ENCODE measurements at regions not wholly inside any gene's neighbourhood (a gene's known extent, or its start where the extent isn't known, plus 50 kb on each side); places are given as distances from the start of the nearest gene placed in this dataset.

DNA sequence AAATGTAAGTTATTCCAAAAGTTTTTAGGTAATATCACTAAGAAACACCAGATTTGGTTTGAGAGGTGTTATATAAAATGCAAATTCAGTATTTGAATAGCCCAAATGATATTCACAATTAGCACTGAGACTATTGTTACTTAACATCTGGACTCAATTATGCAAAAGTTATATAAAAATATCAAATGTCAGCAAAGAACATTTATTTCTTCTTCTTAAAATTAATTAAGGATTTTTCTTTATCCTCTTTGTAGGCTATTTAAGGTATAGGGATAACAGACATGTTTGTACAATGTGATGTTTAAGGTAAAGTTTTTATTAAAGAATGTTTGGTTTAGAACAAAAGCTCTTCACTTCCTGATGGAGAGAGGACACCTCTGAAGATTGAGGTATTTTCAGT, 63.3 kb upstream of the GK2 start:
- TF ChIP-seq, protein P1, sequence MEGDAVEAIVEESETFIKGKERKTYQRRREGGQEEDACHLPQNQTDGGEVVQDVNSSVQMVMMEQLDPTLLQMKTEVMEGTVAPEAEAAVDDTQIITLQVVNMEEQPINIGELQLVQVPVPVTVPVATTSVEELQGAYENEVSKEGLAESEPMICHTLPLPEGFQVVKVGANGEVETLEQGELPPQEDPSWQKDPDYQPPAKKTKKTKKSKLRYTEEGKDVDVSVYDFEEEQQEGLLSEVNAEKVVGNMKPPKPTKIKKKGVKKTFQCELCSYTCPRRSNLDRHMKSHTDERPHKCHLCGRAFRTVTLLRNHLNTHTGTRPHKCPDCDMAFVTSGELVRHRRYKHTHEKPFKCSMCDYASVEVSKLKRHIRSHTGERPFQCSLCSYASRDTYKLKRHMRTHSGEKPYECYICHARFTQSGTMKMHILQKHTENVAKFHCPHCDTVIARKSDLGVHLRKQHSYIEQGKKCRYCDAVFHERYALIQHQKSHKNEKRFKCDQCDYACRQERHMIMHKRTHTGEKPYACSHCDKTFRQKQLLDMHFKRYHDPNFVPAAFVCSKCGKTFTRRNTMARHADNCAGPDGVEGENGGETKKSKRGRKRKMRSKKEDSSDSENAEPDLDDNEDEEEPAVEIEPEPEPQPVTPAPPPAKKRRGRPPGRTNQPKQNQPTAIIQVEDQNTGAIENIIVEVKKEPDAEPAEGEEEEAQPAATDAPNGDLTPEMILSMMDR (IDR thresholded peaks at IDR 0.05), result no peak
- no peak for TF ChIP-seq POLR2A (IDR thresholded peaks at IDR 0.05)
